CD4-positive, alpha-beta T cell (primary cell): ENCODE measurements at regions not wholly inside any gene's neighbourhood (a gene's known extent, or its start where the extent isn't known, plus 50 kb on each side); places are given as distances from the start of the nearest gene placed in this dataset.

ENCODE experiments used
- ATAC-seq: fragments of 200-7000 bp; cut with Tn5 transposase; one replicate; pipeline ENCODE4 v1.10.0; 2022; ENCODE audit warnings: mild to moderate bottlenecking; ENCODE audit not compliant: poor library complexity
- CTCF ChIA-PET: fragments of 350-600 bp; sonication (Branson Sonifier 250); formaldehyde crosslinking; loops from one replicate; lab custom pipeline; 2021; ENCODE audit warnings: antibody characterized with exemption, inconsistent platforms; lab: Charles Lee
- POLR2A ChIA-PET: fragments of 350-600 bp; sonication (Branson Sonifier 250); formaldehyde crosslinking; loops from one replicate; lab custom pipeline; 2021; ENCODE audit warnings: antibody characterized with exemption, inconsistent platforms; lab: Charles Lee
- DNase-seq, 14 experiments: peaks; one replicate each; pipeline ENCODE4 v3.0.0-alpha.2; 2013 to 2020; ENCODE audit warnings: mixed read lengths in 2 of 14
- H3K27ac ChIP-seq, 2 donors: one replicate each; pipeline versions ENCODE4 v1.5.1 to v1.7.0; 2013; ENCODE audit warnings: low read length in 2 of 2, low read depth in 1 of 2, mild to moderate bottlenecking in 1 of 2
- H3K27me3 ChIP-seq, 2 experiments: 1 replicate in 1 of 2; 2 replicates in 1 of 2; pipeline versions ENCODE4 v1.6.1 to v1.7.0; 2013; ENCODE audit warnings: low read length in 2 of 2, control low read depth in 1 of 2, mild to moderate bottlenecking in 1 of 2, moderate library complexity in 1 of 2; ENCODE audit not compliant: insufficient read depth in 2 of 2, control insufficient read depth in 1 of 2
- H3K36me3 ChIP-seq: one replicate; pipeline ENCODE4 v1.6.1; 2013; ENCODE audit warnings: low read length, control low read depth; ENCODE audit not compliant: insufficient read depth
- H3K4me1 ChIP-seq: one replicate; pipeline ENCODE4 v1.6.1; 2013; ENCODE audit warnings: low read length, control low read depth; ENCODE audit not compliant: insufficient read depth
- H3K4me3 ChIP-seq: one replicate; pipeline ENCODE4 v1.5.1; 2013; ENCODE audit warnings: mild to moderate bottlenecking, low read length, moderate library complexity
- H3K9me3 ChIP-seq, 2 experiments: 1 replicate in 1 of 2; 2 replicates in 1 of 2; pipeline versions ENCODE4 v1.6.1 to v1.7.0; 2013; ENCODE audit warnings: low read length in 2 of 2, mild to moderate bottlenecking in 2 of 2, control low read depth in 1 of 2, moderate library complexity in 1 of 2; ENCODE audit not compliant: control insufficient read depth in 1 of 2, insufficient read depth in 1 of 2
- H3K27ac Mint-ChIP-seq: one replicate; pipeline ENCODE4 v1.8.0; 2020; ENCODE audit warnings: mixed read lengths
- H3K27me3 Mint-ChIP-seq: one replicate; pipeline ENCODE4 v1.8.0; 2021; ENCODE audit warnings: mixed read lengths
- H3K36me3 Mint-ChIP-seq: one replicate; pipeline ENCODE4 v1.8.0; 2021; ENCODE audit warnings: low read depth, mixed read lengths
- H3K4me1 Mint-ChIP-seq: one replicate; pipeline ENCODE4 v1.8.0; 2021; ENCODE audit warnings: low read depth, mixed read lengths
- H3K4me3 Mint-ChIP-seq: one replicate; pipeline ENCODE4 v1.8.0; 2020; ENCODE audit warnings: mild to moderate bottlenecking, mixed read lengths
- H3K9me3 Mint-ChIP-seq: one replicate; pipeline ENCODE4 v1.8.0; 2020; ENCODE audit warnings: mixed read lengths
- intact Hi-C, 2 experiments: fragments of 100-400 bp; cut with DNase I in 1 of 2; cut with micrococcal nuclease in 1 of 2; formaldehyde crosslinking; loops; one replicate each; pipeline versions ENCODE4 v1.15.1 to v1.9.0; 2023 to 2025; cut with DNase I, micrococcal nuclease
- TF ChIP-seq, protein P1 (sequence below): fragments of 200-600 bp; IDR thresholded peaks from one replicate; pipeline ENCODE4 v1.8.0; 2022; ENCODE audit warnings: antibody characterized with exemption, mild to moderate bottlenecking

DNA sequence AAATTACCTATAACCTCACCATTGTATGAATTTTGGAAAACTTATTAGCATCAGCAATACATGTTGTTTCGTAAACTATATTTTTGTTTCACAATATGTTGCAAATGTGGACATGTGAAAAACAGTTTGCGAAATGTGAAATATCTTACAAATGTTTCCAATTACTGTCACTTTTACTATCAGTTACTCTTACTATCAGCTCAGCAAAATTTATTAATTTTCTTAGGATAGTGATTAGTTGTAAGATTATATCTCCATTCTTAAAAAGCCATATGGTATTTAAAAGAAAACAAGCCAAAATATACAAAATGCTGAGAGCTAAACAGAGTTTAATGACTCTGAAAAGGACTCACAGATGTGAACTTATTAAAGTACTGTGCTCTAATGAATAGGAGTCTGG lies 111.9 kb upstream of the LPAR1 start:
- Histone ChIP-seq H3K9me3 (no peaks in the 10 kb centered on the region), H3K4me1 (no peaks in the 10 kb centered on the region), H3K4me3 (no peak overlapping the region), H3K27ac (no peak overlapping the region), H3K36me3 (no peaks in the 10 kb centered on the region), H3K27me3 (no peaks in the 10 kb centered on the region)
- DNase-seq (no peak), ATAC-seq (no peak)
- H3K27ac Mint-ChIP-seq, result no peak overlapping the region
- no peaks in the 10 kb centered on the region for H3K36me3 Mint-ChIP-seq
- H3K4me3 Mint-ChIP-seq, result no peak overlapping the region
- CTCF ChIA-PET, result no interaction called here
- intact Hi-C loops, result no loop called here
- H3K27me3 Mint-ChIP-seq, result peaks cover 4% of the 10 kb centered on the region
- no peaks in the 10 kb centered on the region for H3K4me1 Mint-ChIP-seq
- TF ChIP-seq, protein P1, sequence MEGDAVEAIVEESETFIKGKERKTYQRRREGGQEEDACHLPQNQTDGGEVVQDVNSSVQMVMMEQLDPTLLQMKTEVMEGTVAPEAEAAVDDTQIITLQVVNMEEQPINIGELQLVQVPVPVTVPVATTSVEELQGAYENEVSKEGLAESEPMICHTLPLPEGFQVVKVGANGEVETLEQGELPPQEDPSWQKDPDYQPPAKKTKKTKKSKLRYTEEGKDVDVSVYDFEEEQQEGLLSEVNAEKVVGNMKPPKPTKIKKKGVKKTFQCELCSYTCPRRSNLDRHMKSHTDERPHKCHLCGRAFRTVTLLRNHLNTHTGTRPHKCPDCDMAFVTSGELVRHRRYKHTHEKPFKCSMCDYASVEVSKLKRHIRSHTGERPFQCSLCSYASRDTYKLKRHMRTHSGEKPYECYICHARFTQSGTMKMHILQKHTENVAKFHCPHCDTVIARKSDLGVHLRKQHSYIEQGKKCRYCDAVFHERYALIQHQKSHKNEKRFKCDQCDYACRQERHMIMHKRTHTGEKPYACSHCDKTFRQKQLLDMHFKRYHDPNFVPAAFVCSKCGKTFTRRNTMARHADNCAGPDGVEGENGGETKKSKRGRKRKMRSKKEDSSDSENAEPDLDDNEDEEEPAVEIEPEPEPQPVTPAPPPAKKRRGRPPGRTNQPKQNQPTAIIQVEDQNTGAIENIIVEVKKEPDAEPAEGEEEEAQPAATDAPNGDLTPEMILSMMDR, result no peak
- POLR2A ChIA-PET, result no interaction called here
- H3K9me3 Mint-ChIP-seq, result no peaks in the 10 kb centered on the region

DNA sequence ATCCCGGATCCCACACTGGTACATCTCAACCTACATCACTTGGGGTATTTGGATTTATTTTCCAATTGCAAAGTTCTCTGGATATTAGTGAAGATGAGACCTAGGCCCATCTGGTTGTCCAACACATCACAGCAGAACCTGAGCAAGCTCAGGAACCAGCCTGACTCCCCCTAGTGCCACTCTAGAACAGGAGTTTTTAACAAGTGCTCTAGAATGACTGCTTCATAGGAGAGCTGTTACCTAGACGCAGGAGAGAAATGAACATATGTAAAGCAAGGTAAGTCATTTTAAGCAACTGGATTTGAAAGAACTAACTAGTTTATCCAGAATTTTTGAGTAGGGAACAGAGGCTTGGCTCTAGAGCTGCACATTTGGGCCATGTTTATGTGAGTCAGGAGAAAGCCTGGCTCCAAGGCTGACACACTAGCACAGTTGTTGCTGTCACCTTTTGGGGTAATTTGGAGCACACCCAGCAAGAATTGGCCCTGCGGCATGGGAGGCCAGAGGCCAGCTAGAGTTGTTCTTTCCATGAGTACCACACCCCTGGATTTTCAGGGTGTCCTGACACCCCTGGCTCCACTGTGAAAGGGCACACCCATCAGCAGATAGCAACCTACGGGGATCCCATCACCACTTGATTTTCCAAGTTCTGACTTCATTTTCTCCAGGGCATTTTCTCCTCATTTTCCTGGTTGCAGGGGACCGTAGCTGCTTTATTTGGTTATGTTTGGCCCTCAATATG lies 110.9 kb upstream of the LPAR1 start:
- H3K4me3 Mint-ChIP-seq, result no peak overlapping the region
- Histone ChIP-seq H3K9me3 (no peaks in the 10 kb centered on the region), H3K4me3 (no peak overlapping the region), H3K36me3 (no peaks in the 10 kb centered on the region), H3K4me1 (no peaks in the 10 kb centered on the region), H3K27ac (no peak overlapping the region), H3K27me3 (no peaks in the 10 kb centered on the region)
- no peak for DNase-seq
- TF ChIP-seq, protein P1, result no peak
- H3K9me3 Mint-ChIP-seq, result no peaks in the 10 kb centered on the region
- no peaks in the 10 kb centered on the region for H3K36me3 Mint-ChIP-seq
- H3K4me1 Mint-ChIP-seq, result no peaks in the 10 kb centered on the region
- ATAC-seq, result no peak
- POLR2A ChIA-PET, result no interaction called here
- intact Hi-C loops, result no loop called here
- peaks cover 8% of the 10 kb centered on the region for H3K27me3 Mint-ChIP-seq
- no peak overlapping the region for H3K27ac Mint-ChIP-seq
- CTCF ChIA-PET, result no interaction called here

DNA sequence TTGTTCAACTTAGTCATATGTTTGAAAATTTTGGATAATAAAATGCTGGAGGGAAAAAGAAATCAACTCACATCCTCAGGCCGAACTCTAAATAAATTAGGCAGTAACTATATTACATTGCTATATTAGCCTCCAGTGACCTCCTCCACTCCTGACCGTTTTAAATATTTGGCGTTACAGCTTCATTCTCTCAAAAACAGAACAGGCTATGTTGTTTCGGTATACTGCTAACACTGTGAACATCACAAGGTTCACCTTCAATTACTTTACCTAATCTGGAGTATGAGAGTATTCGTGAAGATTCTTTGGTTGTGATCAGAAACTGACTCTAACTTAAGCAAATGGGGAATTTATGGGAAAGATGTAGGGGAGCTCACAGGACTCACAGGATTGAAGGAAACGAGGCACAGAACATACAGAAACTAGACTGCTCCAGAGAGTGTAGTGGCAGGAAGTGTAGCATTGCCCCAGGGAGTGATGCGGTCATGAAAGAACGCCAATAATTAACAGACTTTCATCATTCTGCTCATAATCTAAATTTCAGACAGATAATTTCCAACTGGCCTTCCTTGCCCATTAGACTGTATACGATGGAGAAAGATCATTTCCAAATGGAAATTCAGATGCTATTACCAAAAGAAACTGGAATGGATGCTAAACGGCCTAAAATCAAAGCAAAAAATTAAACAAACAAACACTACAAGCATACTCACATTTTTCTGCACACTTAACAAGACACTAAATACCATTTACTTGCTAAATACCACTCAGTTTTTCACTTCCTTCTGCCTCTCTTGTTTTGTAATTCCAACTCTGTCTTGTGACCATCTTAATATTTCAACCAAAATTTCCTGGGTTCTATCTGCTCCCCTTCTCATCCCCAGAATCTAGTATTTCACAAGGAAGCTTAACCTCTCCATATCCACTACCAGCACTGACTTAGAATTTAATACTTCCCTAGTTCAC lies 110.1 kb upstream of the LPAR1 start:
- no peak for ATAC-seq
- TF ChIP-seq, protein P1, result no peak
- Mint-ChIP-seq H3K36me3 (no peaks in the 10 kb centered on the region), H3K4me3 (no peak overlapping the region), H3K27me3 (peaks cover 8% of the 10 kb centered on the region), H3K9me3 (no peaks in the 10 kb centered on the region), H3K4me1 (no peaks in the 10 kb centered on the region), H3K27ac (no peak overlapping the region)
- intact Hi-C loops, result no loop called here
- POLR2A ChIA-PET, result no interaction called here
- H3K27ac ChIP-seq, result no peak overlapping the region
- no peaks in the 10 kb centered on the region for H3K27me3 ChIP-seq
- H3K4me3 ChIP-seq, result no peak overlapping the region
- H3K4me1 ChIP-seq, result no peaks in the 10 kb centered on the region
- no peak for DNase-seq
- no peaks in the 10 kb centered on the region for H3K36me3 ChIP-seq
- CTCF ChIA-PET, result no interaction called here
- no peaks in the 10 kb centered on the region for H3K9me3 ChIP-seq
